ENCODE measurements at regions not wholly inside any gene's neighbourhood (a gene's known extent, or its start where the extent isn't known, plus 50 kb on each side); places are given as distances from the start of the nearest gene placed in this dataset.

GRCh38 chr3:107942951-107943749, 147.7 kb downstream of the CD47 start:
- no peaks in the 10 kb centered on the region for H3K27me3 ChIP-seq (ENCODE audit: insufficient read depth, low read length)
- no peak overlapping the region for H3K4me3 ChIP-seq (ENCODE audit: insufficient read depth, low read length)
- no peak for DNase-seq (ENCODE audit: insufficient read length, low spot score, missing footprints)
- H2AFZ ChIP-seq (ENCODE audit: low read length): no peak overlapping the region
- no peaks in the 10 kb centered on the region for H3K79me2 ChIP-seq (ENCODE audit: insufficient read depth, low read length)
- no peak overlapping the region for H3K4me2 ChIP-seq (ENCODE audit: insufficient read depth, low read length)
- no peaks in the 10 kb centered on the region for H3K9me3 ChIP-seq (ENCODE audit: low read depth, low read length)
- TF ChIP-seq CTCF (IDR thresholded peaks at IDR 0.05; ENCODE audit: extremely low read depth, low read depth, low read length): no peak
- H3K36me3 ChIP-seq (ENCODE audit: insufficient read depth, low read length): no peaks in the 10 kb centered on the region
- no peaks in the 10 kb centered on the region for H4K20me1 ChIP-seq (ENCODE audit: insufficient read depth, low read length)
- no peak overlapping the region for H3K27ac ChIP-seq (ENCODE audit: low read depth, low read length)
- H3K4me1 ChIP-seq (ENCODE audit: insufficient read depth, low read length): no peaks in the 10 kb centered on the region

GRCh38 chr3:107942244-107942643, 148.6 kb downstream of the CD47 start:
- no peaks in the 10 kb centered on the region for H3K27me3 ChIP-seq (ENCODE audit: insufficient read depth, low read length)
- no peak overlapping the region for H3K27ac ChIP-seq (ENCODE audit: low read depth, low read length)
- no peaks in the 10 kb centered on the region for H4K20me1 ChIP-seq (ENCODE audit: insufficient read depth, low read length)
- peak overlapping the region; percentile 26 for H2AFZ ChIP-seq (ENCODE audit: low read length)
- DNase-seq (ENCODE audit: insufficient read length, low spot score, missing footprints): peak; percentile 62
- no peaks in the 10 kb centered on the region for H3K79me2 ChIP-seq (ENCODE audit: insufficient read depth, low read length)
- H3K9me3 ChIP-seq (ENCODE audit: low read depth, low read length): no peaks in the 10 kb centered on the region
- no peak for TF ChIP-seq CTCF (IDR thresholded peaks at IDR 0.05; ENCODE audit: extremely low read depth, low read depth, low read length)
- H3K4me2 ChIP-seq (ENCODE audit: insufficient read depth, low read length): no peak overlapping the region
- H3K4me3 ChIP-seq (ENCODE audit: insufficient read depth, low read length): no peak overlapping the region
- no peaks in the 10 kb centered on the region for H3K36me3 ChIP-seq (ENCODE audit: insufficient read depth, low read length)
- H3K4me1 ChIP-seq (ENCODE audit: insufficient read depth, low read length): no peaks in the 10 kb centered on the region

- Histone ChIP-seq H3K9me3 (ENCODE audit: low read depth, low read length) (no peaks in the 10 kb centered on the region), H3K4me1 (ENCODE audit: insufficient read depth, low read length) (no peaks in the 10 kb centered on the region), H3K36me3 (ENCODE audit: insufficient read depth, low read length) (no peaks in the 10 kb centered on the region), H2AFZ (ENCODE audit: low read length) (no peak overlapping the region), H3K27ac (ENCODE audit: low read depth, low read length) (no peak overlapping the region), H3K4me3 (ENCODE audit: insufficient read depth, low read length) (no peak overlapping the region), H4K20me1 (ENCODE audit: insufficient read depth, low read length) (no peaks in the 10 kb centered on the region), H3K27me3 (ENCODE audit: insufficient read depth, low read length) (peaks cover 4% of the 10 kb centered on the region), H3K79me2 (ENCODE audit: insufficient read depth, low read length) (no peaks in the 10 kb centered on the region), H3K4me2 (ENCODE audit: insufficient read depth, low read length) (no peak overlapping the region)
- no peak for DNase-seq (ENCODE audit: insufficient read length, low spot score, missing footprints)
- TF ChIP-seq CTCF (IDR thresholded peaks at IDR 0.05; ENCODE audit: extremely low read depth, low read depth, low read length): no peak
Observed at GRCh38 chr3:107939691-107940442, 151.0 kb downstream of the CD47 start.

- no peaks in the 10 kb centered on the region for H4K20me1 ChIP-seq (ENCODE audit: insufficient read depth, low read length)
- no peak overlapping the region for H3K4me3 ChIP-seq (ENCODE audit: insufficient read depth, low read length)
- TF ChIP-seq CTCF (IDR thresholded peaks at IDR 0.05; ENCODE audit: extremely low read depth, low read depth, low read length): peak; percentile 57
- no peaks in the 10 kb centered on the region for H3K4me1 ChIP-seq (ENCODE audit: insufficient read depth, low read length)
- H3K4me2 ChIP-seq (ENCODE audit: insufficient read depth, low read length): no peak overlapping the region
- H3K36me3 ChIP-seq (ENCODE audit: insufficient read depth, low read length): no peaks in the 10 kb centered on the region
- no peak overlapping the region for H3K27ac ChIP-seq (ENCODE audit: low read depth, low read length)
- H3K27me3 ChIP-seq (ENCODE audit: insufficient read depth, low read length): peaks cover 8% of the 10 kb centered on the region
- H3K9me3 ChIP-seq (ENCODE audit: low read depth, low read length): no peaks in the 10 kb centered on the region
- H2AFZ ChIP-seq (ENCODE audit: low read length): no peak overlapping the region
- H3K79me2 ChIP-seq (ENCODE audit: insufficient read depth, low read length): no peaks in the 10 kb centered on the region
- DNase-seq (ENCODE audit: insufficient read length, low spot score, missing footprints): no peak
Observed at GRCh38 chr3:107938143-107938542, 152.7 kb downstream of the CD47 start.

All from osteoblast (primary cell).